NCI-H345 (cell line): ENCODE measurements at regions not wholly inside any gene's neighbourhood (a gene's known extent, or its start where the extent isn't known, plus 50 kb on each side); places are given as distances from the start of the nearest gene placed in this dataset.
"Not testable (repeated sequence)": the region's sequence is repeated elsewhere in the genome, so short reads cannot be mapped to it uniquely, and the experiment has no call there.

Experiments
- DNase-seq: peaks from one replicate; lab custom pipeline; 2025; lab: John Stamatoyannopoulos, UW

GRCh38 chr4:112007391-112007790 is 137.9 kb upstream of the FAM241A start:
- no peak for DNase-seq

DNA sequence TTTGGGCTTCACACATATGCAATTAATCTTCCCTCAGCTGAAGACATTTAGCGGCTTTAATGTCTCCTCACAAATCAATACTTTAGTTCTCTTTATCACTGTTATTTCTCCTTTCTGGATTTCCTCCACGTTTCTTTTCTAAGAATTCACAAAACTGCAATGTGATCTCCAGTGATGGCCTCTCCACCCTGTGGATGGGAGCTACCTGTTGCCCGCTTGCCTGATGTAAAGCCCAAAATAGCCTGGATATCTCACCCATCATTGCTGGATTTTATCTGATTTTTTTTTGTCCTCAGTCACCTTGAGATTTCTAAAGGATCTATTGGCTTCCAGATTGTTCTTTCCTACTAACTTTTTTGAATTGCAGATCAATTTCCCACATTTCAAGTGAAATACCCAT is 129.3 kb upstream of the FAM241A start:
- no peak for DNase-seq

GRCh38 chr4:112023402-112023950 is 121.8 kb upstream of the FAM241A start:
- DNase-seq: no peak

DNA sequence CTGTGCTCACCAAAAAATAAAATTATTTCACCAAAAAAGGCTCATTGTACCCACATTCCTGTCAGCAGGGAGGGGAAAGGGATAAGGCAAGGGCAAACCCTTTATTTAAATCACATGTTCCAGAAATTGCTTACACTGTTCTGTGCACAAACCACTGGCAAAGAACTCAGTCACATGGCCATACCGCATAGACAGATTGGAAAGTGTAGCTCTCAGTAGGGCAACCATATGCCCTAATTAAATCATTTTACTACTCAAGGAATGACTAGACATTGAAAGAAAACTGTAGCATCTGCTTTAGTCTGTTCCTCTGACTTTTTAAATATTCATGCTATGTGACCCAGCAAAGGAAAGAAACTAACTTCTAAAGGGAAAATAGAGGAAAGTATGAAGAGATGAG is 119.2 kb upstream of the FAM241A start:
- no peak for DNase-seq

GRCh38 chr4:112029771-112030171 is 115.5 kb upstream of the FAM241A start:
- no peak for DNase-seq

DNA sequence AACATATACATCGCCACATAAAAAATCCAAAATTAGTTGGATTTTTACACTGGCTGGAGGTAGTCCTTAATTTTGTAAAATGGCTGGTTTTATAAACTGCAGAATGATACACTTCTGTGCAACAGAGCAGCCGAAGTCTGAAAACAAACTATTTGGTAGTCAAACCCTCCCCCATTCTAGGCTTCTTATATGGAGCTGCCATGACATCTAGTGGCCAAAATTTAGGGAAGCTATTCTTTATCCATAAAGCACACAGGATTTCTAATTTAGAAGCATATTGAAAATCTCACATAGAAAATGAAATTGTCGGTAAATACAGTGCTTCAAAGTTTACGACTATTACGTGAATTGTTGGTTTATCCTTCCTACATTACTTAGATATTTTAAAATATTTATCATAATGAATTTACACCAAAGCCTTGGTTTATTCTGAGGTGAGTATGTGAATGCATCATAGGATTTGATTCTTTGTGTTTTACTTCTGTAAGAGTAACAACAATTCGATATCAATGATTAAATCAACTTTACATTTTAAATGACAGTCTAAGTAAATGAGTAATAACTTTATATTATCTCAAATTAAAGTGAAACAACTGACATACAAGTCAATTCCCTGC is 113.4 kb upstream of the FAM241A start:
- DNase-seq: peak; percentile 41

DNA sequence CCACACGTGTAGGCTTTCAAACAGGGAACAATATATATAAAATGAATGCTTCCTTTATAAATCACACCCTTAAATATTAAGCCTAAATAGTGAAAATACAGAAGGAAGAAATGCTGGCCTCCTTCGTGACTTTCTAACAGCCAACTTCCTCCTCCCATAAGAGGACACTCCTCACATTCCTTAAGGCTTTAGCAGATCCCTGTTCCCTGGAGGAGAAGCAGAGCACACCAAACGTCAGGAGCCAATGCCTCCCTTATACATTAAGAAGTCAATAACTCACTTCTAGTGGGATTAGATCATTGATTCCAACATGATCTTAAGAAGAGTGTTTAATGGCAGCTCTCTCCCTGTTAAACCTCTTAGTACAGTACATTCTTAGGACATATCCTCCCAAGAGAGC is 108.4 kb upstream of the FAM241A start:
- DNase-seq: no peak

DNA sequence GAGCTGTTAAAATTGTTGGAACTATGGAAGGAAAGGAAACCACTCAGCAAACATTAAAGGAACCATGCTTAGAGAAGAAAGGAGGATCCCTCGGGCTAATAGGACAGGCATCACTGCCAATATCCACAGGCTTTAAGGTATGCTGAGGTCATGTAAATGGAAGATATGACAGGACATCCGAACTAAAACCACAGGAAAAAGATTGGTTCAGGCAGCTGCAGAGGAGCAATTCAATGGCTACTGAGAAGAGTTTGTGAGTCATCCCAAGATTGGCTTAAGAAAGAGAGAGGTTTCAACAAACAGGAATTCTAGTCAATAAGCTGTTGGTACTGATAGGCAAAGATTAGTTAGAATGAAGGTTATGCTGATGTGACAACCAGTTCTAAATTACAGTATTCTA is 106.4 kb upstream of the FAM241A start:
- no peak for DNase-seq

GRCh38 chr4:112049119-112049518 is 96.1 kb upstream of the FAM241A start:
- not testable (repeated sequence) for DNase-seq

DNA sequence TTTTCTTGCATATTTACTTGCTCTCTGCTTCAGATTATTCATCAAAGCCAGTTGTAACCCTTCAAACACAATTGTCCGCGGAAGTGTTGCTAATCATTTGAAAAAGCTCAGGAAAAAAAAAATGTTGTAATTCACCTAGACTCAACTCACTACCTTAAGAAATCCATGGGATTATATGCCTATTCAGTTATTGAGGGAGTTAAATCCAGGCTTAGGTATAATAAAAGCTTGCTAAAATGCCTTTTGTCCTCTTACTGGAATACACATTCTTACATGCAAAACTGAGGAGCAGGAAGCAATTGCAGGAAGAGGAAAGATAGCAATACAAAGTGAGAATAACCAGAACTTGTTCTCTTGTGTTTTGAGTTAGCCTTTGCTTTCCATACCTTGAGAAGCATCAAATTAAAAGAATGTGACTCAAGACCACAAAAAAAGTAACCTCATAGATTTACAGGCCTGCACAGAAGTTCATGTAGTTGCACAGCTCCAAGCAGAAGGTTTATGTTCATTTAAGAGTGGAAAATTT is 91.4 kb upstream of the FAM241A start:
- DNase-seq: no peak

DNA sequence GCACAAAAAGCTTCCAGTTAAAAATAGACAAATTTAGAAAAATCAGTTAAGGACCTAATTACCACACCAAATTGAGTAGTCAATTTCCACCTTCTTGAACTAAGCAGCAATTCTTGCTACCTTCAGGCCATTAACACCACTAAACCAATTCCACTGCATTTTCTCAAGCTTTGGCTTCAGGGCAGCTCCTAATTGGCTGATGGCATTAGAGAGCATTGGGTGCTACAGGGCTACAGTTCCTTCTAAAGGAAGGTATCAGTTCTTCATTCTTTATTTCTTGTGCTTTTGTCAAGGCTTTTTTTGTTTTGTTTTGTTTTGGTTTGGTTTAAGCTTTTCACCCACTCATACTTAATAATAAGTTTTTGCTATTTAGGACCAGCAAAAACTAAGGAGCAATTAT is 90.2 kb upstream of the FAM241A start:
- no peak for DNase-seq

DNA sequence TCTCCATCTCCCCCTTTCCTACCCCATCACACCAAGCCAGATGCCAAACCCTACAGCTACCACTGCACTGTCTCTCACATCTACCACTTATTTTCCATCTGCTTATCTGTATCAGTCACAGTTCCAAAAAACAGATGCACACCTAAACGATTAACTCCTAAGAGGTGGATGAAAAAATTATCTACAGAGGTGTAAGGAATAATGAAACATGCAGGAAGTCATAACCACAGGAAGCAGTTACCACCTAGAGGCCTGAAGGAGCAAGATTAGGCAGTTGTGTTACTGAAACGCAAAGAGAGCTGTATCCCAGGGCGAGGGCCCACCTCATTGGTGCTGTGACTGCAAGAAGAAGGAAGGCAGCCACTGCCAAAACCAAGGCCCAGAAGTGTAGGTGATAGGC is 87.8 kb upstream of the FAM241A start:
- no peak for DNase-seq

- DNase-seq: no peak
These were observed 86.8 kb upstream of the FAM241A start for GRCh38 chr4:112058433-112058832.

DNA sequence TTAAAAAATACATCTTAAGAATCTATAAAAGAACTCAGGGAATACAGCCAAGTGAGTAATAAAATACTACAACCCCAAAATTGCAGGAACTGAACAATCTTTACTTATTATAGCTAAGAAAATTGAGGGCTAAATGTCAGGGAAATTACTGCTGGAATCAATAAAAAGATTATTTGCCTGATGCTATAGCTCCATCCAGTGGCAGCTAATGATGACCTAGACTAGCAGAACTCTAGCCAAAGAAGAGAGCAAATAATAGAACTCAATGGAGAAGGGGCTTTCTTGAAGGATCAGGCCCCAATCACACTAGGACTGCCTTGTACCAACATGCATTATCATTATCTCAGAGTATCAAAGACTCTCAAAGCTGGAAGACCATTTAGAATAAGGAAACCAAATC is 85.0 kb upstream of the FAM241A start:
- peak; percentile 3 for DNase-seq

- DNase-seq: no peak
These were observed 83.9 kb upstream of the FAM241A start for GRCh38 chr4:112061207-112061817.

DNA sequence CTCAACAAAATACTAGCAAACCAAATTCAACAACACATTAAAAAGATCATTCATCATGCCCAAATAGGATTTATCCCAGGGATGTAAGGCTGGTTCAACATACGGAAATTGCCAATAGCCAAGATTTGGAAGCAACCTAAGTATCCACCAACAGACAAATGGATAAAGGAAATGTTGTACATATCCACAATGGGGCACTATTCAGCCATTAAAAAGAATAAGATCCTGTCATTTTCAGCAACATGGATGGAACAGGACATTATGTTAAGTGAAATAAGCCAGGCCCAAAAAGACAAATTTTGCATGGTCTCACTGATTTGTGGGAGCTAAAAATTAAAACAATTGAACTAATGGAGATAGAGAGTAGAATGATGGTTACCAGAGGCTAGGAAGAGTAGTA is 82.0 kb upstream of the FAM241A start:
- no peak for DNase-seq

DNA sequence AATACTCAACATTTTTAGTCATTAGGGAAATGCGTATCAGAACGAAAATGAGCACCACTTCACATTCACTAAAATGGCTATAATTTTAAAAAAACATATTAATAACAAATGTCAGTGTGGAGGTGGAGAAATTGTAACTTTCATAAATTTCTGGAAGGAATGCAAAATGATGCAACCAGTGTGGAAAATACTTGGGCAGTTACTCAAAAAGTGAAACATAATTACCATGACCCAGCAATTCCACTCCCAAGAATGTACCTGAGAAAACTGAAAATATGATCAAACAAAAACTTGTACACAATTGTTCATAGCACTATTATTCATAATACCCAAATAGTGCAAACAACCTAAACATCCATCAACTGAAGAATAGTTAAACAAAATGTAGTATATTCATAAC is 76.1 kb upstream of the FAM241A start:
- DNase-seq: no peak

DNA sequence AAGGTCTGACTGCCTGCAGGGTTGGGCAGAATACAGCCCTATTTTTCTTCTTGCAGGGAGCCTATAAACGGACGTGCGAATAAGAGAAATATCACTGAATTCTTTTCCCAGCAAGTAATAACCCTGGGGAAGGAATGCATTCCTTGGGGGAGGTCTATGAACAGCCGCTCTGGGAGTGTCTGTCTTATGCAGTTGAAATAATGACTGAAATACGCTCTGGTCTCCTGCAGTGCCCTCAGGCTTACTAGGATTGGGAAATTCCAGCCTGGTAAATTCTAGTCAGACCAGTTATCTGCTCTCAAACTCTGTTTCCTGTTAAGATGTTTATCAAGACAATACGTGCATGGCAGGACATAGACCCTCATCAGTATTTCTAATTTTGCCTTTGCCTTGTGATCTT is 72.1 kb upstream of the FAM241A start:
- no peak for DNase-seq

GRCh38 chr4:112075129-112075753 is 70.0 kb upstream of the FAM241A start:
- peak; percentile 26 for DNase-seq

- DNase-seq: no peak
These were observed 69.3 kb upstream of the FAM241A start for GRCh38 chr4:112075906-112076305.

DNA sequence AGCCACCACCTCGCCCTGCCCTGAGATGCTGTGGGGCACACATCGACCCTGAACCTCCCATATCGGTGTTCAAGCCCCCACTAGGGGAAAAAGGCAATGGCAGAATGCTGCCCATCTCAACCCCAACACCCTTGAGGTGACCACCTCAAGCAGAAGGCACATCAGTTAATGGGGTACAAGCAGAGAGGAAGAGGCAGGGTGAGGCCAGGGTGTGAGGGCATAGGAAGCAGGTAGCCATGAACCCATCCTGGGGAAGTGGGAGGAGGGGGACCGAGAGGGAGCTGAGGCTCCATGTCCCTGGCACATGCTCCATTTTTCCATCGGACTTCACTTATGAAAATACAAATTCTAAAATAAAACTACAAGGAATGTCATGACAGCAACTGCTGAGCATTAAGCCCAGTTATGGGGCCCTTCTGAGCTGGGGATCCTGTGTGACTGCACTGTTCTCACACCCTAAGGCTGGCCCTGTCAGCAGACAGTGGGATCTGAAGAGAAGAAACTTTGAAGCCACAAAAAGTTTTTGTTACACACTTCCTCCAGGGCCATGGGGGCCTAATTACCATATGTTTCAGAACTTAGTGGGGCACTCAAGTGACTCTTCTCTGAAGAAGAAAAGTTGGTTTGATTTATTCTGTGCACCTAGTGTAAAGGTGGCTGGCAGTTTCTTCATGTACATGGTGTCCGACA is 68.2 kb upstream of the FAM241A start:
- no peak for DNase-seq

DNA sequence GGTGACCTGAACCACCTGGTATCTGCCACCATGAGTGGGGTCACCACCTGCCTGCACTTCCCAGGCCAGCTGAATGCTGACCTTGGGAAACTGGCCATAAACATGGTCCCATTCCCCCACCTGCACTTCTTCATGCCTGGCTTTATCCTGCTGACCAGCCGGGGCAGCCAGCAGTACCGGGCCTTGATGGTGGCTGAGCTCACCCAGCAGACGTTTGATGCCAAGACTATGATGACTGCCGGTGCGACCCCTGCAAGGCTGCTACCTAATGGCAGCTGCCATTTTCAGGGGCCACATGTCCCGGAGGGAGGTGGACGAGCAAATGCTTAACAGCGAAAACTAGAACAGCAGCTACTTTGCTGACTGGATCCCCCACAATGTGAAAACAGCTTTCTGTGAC is 67.5 kb upstream of the FAM241A start:
- DNase-seq: no peak
